RWPE2 (cell line): ENCODE measurements at regions not wholly inside any gene's neighbourhood (a gene's known extent, or its start where the extent isn't known, plus 50 kb on each side); places are given as distances from the start of the nearest gene placed in this dataset.
"Not testable (repeated sequence)": the region's sequence is repeated elsewhere in the genome, so short reads cannot be mapped to it uniquely, and the experiment has no call there.

Source experiments
- ATAC-seq: fragments of 200-7000 bp; cut with Tn5 transposase; 3 replicates; pipeline ENCODE4 v1.9.1; 2021; ENCODE audit warnings: low read depth
- DNase-seq: peaks from one replicate; pipeline ENCODE4 v3.0.0-alpha.2; 2020; ENCODE audit warnings: low spot score
- H3K27ac ChIP-seq: fragments of 450-650 bp; 2 replicates; pipeline ENCODE4 v1.5.1; 2017; ENCODE audit warnings: mild to moderate bottlenecking; ENCODE audit not compliant: poor library complexity, severe bottlenecking
- H3K27me3 ChIP-seq: fragments of 250-450 bp; sonication (Bioruptor Pico); 2 replicates; pipeline ENCODE4 v1.5.1; 2021; ENCODE audit warnings: mild to moderate bottlenecking, moderate library complexity; ENCODE audit not compliant: insufficient read depth, poor library complexity, severe bottlenecking
- H3K36me3 ChIP-seq: fragments of 250-450 bp; sonication (Bioruptor Pico); 2 replicates; pipeline ENCODE4 v1.5.1; 2020; ENCODE audit warnings: low read depth, mild to moderate bottlenecking, moderate library complexity
- H3K4me1 ChIP-seq: fragments of 250-450 bp; sonication (Bioruptor Pico); 2 replicates; pipeline ENCODE4 v1.5.1; 2021; ENCODE audit warnings: mild to moderate bottlenecking, moderate library complexity; ENCODE audit not compliant: insufficient read depth, poor library complexity, severe bottlenecking
- H3K4me3 ChIP-seq: fragments of 250-450 bp; sonication (Bioruptor Pico); 2 replicates; pipeline ENCODE4 v1.5.1; 2021; ENCODE audit warnings: mild to moderate bottlenecking, moderate library complexity; ENCODE audit not compliant: severe bottlenecking
- H3K9me3 ChIP-seq: fragments of 250-450 bp; sonication (Bioruptor Pico); 2 replicates; pipeline ENCODE4 v1.5.1; 2021; ENCODE audit warnings: mild to moderate bottlenecking, moderate library complexity; ENCODE audit not compliant: severe bottlenecking
- CTCF ChIP-seq: fragments of 450-650 bp; IDR thresholded peaks from one replicate; pipeline ENCODE4 v1.5.1; 2017; ENCODE audit warnings: mild to moderate bottlenecking, moderate library complexity; ENCODE audit not compliant: poor library complexity, severe bottlenecking

- H3K9me3 ChIP-seq = no peaks in the 10 kb centered on the region
- no peaks in the 10 kb centered on the region for H3K36me3 ChIP-seq
- ATAC-seq (no peak), DNase-seq (no peak)
- TF ChIP-seq CTCF = no peak
- H3K4me3 ChIP-seq = no peak overlapping the region
- no peaks in the 10 kb centered on the region for H3K4me1 ChIP-seq
- no peak overlapping the region for H3K27ac ChIP-seq
- H3K27me3 ChIP-seq = no peaks in the 10 kb centered on the region
These were observed 748.5 kb upstream of the MBL2 start for GRCh38 chr10:53521046-53521445.

DNA sequence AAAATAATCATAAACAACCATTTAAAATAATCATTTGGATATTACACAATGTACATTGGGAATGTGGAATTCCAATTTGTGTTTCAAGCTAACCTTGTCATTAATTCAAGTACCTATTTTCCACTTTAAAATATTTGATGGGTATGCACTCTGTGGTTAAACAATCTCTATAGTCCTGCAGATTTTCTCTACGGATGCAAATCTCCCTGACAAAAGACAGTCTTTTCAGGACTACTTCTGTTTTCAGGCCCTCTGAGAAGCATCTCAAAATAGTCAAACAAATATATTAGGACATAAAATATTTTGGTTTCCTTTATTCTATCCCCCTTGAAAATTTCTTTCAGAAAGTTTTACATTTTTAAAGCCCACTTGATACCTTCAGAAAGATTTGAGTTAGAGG lies 735.6 kb upstream of the MBL2 start:
- DNase-seq (no peak), ATAC-seq (no peak)
- Histone ChIP-seq H3K27me3 (no peaks in the 10 kb centered on the region), H3K36me3 (no peaks in the 10 kb centered on the region), H3K9me3 (no peaks in the 10 kb centered on the region), H3K4me1 (no peaks in the 10 kb centered on the region), H3K27ac (no peak overlapping the region), H3K4me3 (no peak overlapping the region)
- no peak for TF ChIP-seq CTCF

DNA sequence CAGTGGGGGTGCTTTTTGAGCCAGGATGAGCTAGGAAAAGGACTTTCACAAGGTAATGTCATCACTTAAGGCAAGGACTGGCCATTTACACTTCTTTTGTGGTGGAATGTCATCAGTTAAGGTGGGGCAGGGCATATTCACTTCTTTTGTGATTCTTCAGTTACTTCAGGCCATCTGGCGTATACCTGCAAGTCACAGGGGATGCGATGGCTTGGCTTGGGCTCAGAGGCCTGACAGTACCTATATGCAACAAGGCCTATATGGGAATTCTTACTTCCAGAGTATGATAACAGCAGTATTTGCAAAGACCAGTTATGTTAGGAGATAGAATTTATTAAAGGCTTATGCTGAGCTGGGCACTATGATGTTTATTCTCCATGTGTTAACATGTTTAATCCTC lies 731.9 kb upstream of the MBL2 start:
- H3K27me3 ChIP-seq, H3K4me1 ChIP-seq, H3K36me3 ChIP-seq, H3K9me3 ChIP-seq, H3K4me3 ChIP-seq, DNase-seq, ATAC-seq, H3K27ac ChIP-seq: not testable (repeated sequence)

GRCh38 chr10:53491774-53492173 lies 719.2 kb upstream of the MBL2 start:
- TF ChIP-seq CTCF = no peak
- ATAC-seq = no peak

DNA sequence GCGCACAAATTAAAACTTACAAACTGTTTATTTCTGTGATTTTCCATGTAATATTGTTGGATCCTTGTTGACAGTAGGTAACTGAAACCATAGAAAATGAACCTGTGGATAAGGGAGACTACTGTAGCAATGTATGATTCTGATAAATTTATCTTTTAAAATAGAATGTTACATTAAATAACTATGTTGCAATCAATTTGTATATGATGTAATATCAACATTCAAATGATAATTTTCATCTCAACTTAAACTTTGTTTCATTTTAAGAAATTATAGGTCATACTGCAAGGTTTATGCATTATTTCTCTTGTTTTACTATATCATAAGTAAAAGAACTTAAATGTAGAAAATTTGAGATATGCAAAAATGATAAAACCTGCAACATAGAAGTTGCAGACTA lies 718.0 kb upstream of the MBL2 start:
- Histone ChIP-seq H3K27ac (no peak overlapping the region), H3K36me3 (no peaks in the 10 kb centered on the region), H3K27me3 (no peaks in the 10 kb centered on the region), H3K9me3 (no peaks in the 10 kb centered on the region), H3K4me3 (no peak overlapping the region), H3K4me1 (no peaks in the 10 kb centered on the region)
- DNase-seq = no peak
- no peak for TF ChIP-seq CTCF
- ATAC-seq = no peak

More at GRCh38 chr10:53491774-53492173, 719.2 kb upstream of the MBL2 start:
- Histone ChIP-seq H3K36me3 (no peaks in the 10 kb centered on the region), H3K27ac (no peak overlapping the region), H3K27me3 (no peaks in the 10 kb centered on the region), H3K4me3 (no peak overlapping the region), H3K9me3 (no peaks in the 10 kb centered on the region), H3K4me1 (no peaks in the 10 kb centered on the region)
- no peak for DNase-seq
